HCEC 1CT (cell line): ENCODE measurements at regions not wholly inside any gene's neighbourhood (a gene's known extent, or its start where the extent isn't known, plus 50 kb on each side); places are given as distances from the start of the nearest gene placed in this dataset.
"Not testable (repeated sequence)": the region's sequence is repeated elsewhere in the genome, so short reads cannot be mapped to it uniquely, and the experiment has no call there.

ENCODE experiments used
- DNase-seq: peaks from one replicate; pipeline ENCODE4 v3.0.0-alpha.2; 2017

DNA sequence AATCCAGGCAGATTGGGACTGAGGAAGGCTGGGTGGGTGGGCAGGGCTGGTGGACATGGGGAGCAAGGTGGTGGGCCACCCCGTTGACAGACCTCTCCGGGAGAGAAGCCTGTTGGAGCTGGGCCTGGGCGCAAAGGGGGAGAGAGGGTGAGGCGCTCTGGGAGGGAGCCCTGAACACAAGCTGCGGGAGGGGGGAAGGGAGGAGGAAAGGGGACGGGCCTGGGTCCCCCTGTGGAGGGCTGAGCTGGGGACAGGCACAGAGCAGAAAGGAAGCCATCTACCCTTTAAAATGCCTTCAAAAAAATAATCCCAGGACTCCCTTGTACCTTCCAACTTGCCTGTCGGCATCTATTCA lies 161.8 kb downstream of the PSMG1 start:
- DNase-seq, result no peak

- peak; percentile 96 for DNase-seq
Observed at GRCh38 chr21:39020751-39021477, 162.3 kb downstream of the PSMG1 start.

DNA sequence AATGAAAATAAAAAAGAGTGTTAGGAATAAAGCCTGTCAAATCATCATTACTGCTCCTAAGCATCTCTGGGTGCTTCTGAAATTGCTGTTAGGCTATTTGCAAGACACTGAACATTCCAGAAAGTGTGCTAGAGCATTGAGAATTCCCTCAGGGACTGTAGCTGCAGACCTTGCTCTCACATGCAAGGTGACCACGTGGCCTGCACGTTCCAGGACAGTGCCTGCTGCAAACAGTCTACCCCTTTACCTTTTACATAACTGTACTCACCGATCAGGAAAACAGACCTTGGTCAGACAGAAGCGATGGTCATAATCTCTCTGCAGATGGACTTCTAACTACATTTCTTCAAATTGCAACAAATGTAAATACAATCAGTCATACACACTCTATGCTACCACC lies 164.5 kb downstream of the PSMG1 start:
- DNase-seq, result no peak

GRCh38 chr21:39016740-39017315 lies 166.4 kb downstream of the PSMG1 start:
- DNase-seq, result peak; percentile 66

- DNase-seq, result peak; percentile 98
Observed at GRCh38 chr21:39014747-39015146, 168.5 kb downstream of the PSMG1 start.

GRCh38 chr21:39012326-39013230 lies 170.7 kb downstream of the PSMG1 start:
- no peak for DNase-seq

- DNase-seq, result no peak
Observed at GRCh38 chr21:39011911-39012310, 171.3 kb downstream of the PSMG1 start.

GRCh38 chr21:39010629-39011404 lies 172.4 kb downstream of the PSMG1 start:
- no peak for DNase-seq

GRCh38 chr21:39009587-39010225 lies 173.5 kb downstream of the PSMG1 start:
- no peak for DNase-seq

DNA sequence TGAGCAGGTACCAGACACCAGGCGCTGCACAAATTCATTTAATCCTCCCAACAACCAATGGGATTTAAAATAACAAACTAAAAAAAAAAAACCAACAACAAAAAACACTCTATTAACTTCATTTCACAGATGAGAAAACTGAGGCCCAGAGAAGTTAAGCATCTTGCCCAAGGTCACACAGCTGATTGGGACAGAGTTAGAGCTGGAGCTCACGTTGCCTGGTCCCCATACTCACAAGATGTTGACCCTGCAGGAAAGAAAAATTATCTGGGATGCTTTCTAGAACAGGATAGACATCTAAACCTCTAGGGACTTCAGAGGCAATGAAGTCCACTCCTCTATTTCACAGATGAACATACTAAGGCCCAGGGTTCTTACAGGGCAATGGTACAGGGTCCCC lies 175.3 kb downstream of the PSMG1 start:
- no peak for DNase-seq

DNA sequence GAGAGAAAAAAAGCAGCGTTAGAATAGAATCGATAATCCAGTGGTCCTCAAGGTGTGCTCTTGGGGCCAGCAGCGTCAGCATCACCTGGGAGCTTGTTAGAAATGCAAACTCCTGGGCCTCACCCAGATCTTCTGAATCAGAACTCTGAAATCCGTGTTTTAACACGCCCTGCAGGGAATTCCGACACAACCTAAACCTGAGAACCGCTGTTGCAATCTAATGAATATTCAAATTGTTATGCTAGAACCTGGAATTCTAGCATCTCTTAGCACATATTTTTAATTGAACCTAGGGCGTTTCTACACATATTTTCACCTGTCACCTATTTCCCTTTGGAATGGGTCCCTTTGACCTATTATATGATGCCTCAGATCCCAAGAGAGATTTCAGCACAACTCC lies 175.7 kb downstream of the PSMG1 start:
- no peak for DNase-seq

DNA sequence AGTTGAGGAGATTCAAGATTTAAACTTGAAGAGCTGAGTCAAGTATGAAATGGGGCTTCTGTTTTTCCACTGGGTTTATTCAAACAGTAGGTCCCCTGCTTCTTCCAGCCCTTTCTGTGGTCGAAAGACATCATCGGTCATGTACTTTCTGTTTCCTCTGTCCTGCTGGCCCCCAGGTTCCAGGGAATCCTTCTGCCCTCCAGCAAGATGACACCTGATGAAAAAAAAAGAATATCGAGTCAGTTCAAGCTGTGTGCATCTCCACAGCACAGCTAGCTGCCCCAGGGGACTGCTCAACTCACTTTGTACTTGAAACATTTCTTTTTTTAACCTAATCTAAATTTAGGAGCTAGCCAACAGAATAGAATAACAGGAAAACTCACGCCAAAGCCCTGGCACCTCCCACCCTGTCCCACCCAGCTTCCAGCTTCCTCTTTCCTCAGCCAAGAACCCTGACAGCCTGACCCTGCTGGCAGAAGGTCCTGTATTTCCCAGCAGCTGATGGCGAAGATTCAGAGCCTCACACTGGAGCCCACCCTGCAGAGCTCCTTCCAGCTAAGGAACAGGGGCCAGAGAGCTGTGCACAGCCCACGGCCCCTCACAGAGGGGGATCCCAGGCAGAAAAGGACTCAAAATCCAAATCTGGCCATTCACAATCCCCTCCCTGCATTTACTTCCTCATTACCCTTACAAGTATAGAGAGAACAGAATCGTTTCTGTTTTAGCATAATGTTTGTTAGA lies 176.5 kb downstream of the PSMG1 start:
- no peak for DNase-seq

GRCh38 chr21:39005502-39005787 lies 177.8 kb downstream of the PSMG1 start:
- DNase-seq, result no peak

DNA sequence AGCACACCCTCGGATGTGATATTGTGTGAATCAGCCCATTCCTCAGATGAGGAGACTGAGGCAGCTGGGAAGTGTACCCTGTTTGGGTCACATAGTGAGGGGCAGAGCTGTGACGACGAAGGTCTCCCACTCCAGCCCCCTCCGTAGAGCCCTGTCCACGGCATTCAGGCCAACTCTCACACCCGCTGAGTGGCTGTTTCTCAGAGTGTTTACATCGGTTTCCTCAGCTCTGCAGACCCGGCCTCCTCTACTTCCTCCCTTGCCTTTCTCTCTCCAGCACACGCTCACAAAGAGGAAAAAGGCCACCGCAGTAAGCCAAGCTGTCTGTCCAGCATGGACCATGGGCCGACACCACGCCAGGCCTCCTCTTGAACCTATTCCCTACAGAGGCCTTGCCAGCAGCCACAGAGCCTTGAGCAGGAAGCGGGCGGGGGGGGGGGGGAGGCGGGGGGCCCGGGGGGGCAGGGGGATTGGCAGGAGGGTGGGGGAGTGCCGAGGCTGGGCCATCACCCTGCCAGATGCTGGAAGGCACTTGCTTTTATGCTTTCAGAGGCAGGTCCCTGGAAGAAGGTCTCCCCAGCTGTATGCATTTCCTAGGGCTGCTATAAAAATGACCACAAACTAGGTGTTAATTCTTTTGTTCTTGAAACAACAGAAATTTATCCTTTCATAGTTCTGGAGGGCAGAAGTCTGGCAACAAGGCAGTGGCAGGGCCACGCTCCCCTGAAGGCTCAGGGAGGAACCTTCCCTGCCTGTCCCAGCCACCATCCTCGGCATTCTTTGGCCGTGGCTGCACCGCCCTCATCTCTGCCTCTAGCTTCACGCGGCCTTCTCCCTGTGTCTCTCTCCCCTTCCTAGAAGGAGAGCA lies 178.4 kb downstream of the PSMG1 start:
- no peak for DNase-seq

DNA sequence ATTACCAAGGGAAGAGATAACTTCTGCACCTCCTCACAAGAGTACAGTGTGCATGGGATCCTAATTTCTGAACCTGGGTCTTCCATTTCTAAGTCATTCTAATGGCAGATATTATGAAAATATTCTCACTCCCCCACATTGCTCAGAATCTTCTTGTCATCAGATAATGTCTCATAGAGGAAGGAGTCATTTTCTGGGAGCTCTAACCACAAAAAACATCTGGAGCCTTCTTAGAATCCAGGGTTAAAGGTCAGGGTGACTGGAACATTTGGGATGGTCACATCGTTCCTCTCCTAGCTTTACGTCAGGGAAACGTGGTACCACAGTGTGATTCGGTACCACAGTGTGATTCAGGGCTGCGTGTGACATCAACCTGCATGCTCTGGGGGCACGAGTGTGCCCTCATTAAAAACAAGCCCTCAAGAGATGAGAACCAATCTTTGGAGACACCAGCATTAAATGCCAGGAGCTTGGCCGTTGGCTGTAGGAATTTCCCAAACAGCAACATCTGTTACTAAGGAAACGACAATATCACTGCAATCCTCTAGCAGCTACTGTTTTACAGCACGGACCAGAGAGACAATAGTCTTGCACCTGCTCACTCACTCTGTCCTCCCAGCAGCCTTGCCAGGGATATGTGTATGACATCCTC lies 179.1 kb downstream of the PSMG1 start:
- peak; percentile 92 for DNase-seq

DNA sequence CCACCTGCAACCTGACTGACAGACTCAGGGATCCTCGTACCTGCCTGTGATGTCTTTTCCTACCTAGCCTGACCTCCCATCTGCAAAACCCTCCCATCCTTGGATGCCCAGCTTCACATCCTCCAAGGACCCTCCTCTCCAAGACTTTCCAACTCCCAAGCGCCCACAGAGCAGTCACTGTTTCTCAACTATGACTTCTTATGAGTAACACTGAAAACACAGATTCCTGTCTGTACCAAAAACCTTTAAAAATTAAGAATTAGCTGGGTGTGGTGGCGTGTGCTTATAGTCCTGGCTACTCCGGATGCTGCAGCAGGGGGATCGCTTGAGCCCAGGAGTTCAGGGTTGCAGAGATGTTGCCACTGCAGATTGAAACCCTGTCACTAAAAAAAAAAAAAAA lies 181.9 kb downstream of the PSMG1 start:
- no peak for DNase-seq

DNA sequence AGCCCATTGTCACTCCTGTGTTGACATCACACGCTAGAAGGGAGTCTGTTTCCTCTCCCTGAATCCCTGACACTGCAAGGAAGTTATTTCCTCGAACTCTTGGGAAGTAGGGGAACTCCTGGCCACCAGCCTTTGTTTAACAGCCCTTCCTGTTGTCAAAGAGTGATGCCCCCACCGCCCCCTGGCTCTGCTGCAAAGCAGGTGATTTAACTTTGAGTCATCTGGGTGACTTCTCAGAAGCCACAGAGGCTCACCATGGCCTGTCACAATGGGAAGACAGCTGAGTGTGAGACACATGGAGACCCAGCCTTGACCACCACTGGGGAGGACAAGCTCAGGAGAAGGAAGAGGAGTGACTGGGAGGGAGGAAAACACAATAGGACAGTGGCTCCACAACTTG lies 182.8 kb downstream of the PSMG1 start:
- no peak for DNase-seq

DNA sequence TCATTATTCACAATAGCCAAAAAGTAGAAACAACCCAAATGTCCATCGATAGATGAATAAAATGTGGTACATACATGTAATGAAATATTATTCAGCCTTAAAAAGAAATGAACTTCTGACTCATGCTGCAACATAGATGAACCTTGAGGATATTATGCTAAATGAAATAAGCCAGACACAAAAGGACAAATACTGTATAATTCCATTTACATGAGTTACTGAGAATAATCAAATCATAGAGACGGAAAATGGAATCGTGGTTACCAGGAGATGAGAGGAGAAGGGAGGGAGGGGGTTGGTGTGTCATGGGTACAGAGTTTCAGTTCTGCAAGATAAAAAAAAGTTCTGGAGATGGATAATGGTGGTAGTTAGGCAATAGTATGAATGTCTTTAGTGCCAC lies 184.1 kb downstream of the PSMG1 start:
- no peak for DNase-seq

- DNase-seq, result not testable (repeated sequence)
Observed at GRCh38 chr21:38998281-38998680, 185.0 kb downstream of the PSMG1 start.

DNA sequence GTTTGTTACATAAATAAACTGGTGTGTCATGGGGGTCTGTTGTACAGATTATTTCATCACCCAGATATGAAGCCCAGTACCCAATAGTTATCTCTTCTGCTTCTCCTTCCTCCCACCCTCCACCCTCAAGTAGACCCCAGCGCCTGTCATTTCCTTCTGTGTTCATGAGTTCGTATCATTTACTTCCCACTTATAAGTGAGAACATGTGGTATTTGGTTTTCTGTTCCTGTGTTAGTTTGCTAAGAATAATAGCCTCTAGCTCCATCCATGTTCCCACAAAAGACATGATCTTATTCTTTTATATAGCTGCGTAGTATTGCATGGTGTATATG lies 185.4 kb downstream of the PSMG1 start:
- not testable (repeated sequence) for DNase-seq
